ENCODE measurements at regions not wholly inside any gene's neighbourhood (a gene's known extent, or its start where the extent isn't known, plus 50 kb on each side); places are given as distances from the start of the nearest gene placed in this dataset.

DNA sequence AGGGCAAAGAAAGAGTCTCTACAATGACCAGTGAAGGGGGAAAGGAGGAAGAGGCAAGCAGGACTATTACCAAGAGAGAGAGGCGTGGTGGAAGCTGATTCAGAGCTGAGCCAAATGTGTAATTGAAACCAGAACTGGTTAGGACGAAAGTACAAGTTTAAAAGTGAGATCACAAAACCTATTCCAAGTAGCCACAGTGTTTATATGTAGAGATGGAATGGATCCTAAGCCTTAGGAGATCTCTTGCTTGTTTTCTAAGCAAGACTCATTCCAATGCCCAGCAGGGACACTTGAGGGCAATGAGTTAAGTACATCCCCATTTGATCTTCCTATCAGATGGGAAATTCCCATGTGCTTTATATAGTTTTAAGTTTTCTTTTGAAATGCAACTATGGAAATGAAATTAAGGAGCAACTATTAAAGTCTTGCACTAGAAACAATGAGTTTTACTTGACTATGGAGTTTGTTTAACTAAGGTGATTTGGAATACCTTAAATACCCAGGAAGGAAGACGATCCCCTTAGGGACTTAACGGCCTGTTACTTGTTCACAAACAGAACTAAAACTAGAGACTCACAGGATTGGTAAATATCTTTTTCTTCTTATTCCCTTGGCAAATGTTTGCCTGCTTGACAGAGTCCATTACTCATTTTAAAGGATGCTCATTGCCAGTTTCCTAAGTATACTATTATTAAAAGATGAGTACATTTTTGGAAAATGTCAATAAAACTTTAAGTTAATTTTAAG, 51.1 kb upstream of the SNX2 start:
- no peak overlapping the region for H3K27ac ChIP-seq (replicated peaks)
- H3K27me3 ChIP-seq (ENCODE audit: insufficient read depth, poor library complexity, severe bottlenecking): no peaks in the 10 kb centered on the region
- TF ChIP-seq SPI1 (IDR thresholded peaks at IDR 0.05; ENCODE audit: borderline replicate concordance, low read depth): no peak
- TF ChIP-seq, protein P1, sequence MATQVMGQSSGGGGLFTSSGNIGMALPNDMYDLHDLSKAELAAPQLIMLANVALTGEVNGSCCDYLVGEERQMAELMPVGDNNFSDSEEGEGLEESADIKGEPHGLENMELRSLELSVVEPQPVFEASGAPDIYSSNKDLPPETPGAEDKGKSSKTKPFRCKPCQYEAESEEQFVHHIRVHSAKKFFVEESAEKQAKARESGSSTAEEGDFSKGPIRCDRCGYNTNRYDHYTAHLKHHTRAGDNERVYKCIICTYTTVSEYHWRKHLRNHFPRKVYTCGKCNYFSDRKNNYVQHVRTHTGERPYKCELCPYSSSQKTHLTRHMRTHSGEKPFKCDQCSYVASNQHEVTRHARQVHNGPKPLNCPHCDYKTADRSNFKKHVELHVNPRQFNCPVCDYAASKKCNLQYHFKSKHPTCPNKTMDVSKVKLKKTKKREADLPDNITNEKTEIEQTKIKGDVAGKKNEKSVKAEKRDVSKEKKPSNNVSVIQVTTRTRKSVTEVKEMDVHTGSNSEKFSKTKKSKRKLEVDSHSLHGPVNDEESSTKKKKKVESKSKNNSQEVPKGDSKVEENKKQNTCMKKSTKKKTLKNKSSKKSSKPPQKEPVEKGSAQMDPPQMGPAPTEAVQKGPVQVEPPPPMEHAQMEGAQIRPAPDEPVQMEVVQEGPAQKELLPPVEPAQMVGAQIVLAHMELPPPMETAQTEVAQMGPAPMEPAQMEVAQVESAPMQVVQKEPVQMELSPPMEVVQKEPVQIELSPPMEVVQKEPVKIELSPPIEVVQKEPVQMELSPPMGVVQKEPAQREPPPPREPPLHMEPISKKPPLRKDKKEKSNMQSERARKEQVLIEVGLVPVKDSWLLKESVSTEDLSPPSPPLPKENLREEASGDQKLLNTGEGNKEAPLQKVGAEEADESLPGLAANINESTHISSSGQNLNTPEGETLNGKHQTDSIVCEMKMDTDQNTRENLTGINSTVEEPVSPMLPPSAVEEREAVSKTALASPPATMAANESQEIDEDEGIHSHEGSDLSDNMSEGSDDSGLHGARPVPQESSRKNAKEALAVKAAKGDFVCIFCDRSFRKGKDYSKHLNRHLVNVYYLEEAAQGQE (IDR thresholded peaks at IDR 0.05; ENCODE audit: insufficient replicate concordance, low read depth): no peak
- TF ChIP-seq, protein P2, sequence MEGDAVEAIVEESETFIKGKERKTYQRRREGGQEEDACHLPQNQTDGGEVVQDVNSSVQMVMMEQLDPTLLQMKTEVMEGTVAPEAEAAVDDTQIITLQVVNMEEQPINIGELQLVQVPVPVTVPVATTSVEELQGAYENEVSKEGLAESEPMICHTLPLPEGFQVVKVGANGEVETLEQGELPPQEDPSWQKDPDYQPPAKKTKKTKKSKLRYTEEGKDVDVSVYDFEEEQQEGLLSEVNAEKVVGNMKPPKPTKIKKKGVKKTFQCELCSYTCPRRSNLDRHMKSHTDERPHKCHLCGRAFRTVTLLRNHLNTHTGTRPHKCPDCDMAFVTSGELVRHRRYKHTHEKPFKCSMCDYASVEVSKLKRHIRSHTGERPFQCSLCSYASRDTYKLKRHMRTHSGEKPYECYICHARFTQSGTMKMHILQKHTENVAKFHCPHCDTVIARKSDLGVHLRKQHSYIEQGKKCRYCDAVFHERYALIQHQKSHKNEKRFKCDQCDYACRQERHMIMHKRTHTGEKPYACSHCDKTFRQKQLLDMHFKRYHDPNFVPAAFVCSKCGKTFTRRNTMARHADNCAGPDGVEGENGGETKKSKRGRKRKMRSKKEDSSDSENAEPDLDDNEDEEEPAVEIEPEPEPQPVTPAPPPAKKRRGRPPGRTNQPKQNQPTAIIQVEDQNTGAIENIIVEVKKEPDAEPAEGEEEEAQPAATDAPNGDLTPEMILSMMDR (IDR thresholded peaks at IDR 0.05; ENCODE audit: insufficient read depth, low read length): no peak
- no peak for TF ChIP-seq GABPA (IDR thresholded peaks at IDR 0.05; ENCODE audit: low read depth)
- no peak for TF ChIP-seq POLR2AphosphoS5 (IDR thresholded peaks at IDR 0.05; ENCODE audit: low read depth)
- DNase-seq (ENCODE audit: low read depth in 1 of 2, low spot score in 1 of 2): no peak
- H3K4me3 ChIP-seq (replicated peaks; ENCODE audit: insufficient read depth, low read length): no peak overlapping the region
